ENCODE measurements at regions not wholly inside any gene's neighbourhood (a gene's known extent, or its start where the extent isn't known, plus 50 kb on each side); places are given as distances from the start of the nearest gene placed in this dataset.

GRCh38 chr2:42882756-42883155, 90.4 kb upstream of the HAAO start:
- Histone ChIP-seq H3K9me1 (replicated peaks; ENCODE audit: control insufficient read depth, extremely low read depth, insufficient read depth, low read length) (no peaks in the 10 kb centered on the region), H3K36me3 (ENCODE audit: control insufficient read depth in 2 of 2, extremely low read depth in 1 of 2, insufficient read depth in 2 of 2, low read length in 2 of 2) (no peaks in the 10 kb centered on the region), H4K20me1 (replicated peaks; ENCODE audit: control insufficient read depth, extremely low read depth, insufficient read depth, low read length) (no peaks in the 10 kb centered on the region), H3K4me1 (ENCODE audit: control insufficient read depth, extremely low read depth, insufficient read depth, low read length) (peaks cover 45% of the 10 kb centered on the region), H3K27me3 (ENCODE audit: control insufficient read depth in 2 of 2, insufficient read depth in 2 of 2, low read length in 2 of 2) (no peaks in the 10 kb centered on the region), H3K27ac (ENCODE audit: insufficient read depth, low read depth, low read length) (no peak overlapping the region), H2AFZ (ENCODE audit: low read depth, low read length) (no peak overlapping the region), H3K79me2 (ENCODE audit: control insufficient read depth, insufficient read depth, low read length) (no peaks in the 10 kb centered on the region), H3K4me3 (replicated peaks in 1 of 3; ENCODE audit: insufficient read depth in 1 of 3, low read depth in 1 of 3, low read length in 3 of 3) (no peak overlapping the region), H3K9ac (replicated peaks; ENCODE audit: extremely low read depth, insufficient read depth, low read length) (no peak overlapping the region), H3K9me3 (replicated peaks; ENCODE audit: control insufficient read depth, insufficient read depth, low read length) (no peaks in the 10 kb centered on the region), H3K4me2 (ENCODE audit: insufficient read depth, low read length) (no peak overlapping the region)
- no TSS peak for BruUV-seq (replicated peaks)
- intact Hi-C loops (cut with micrococcal nuclease) (no loop called here), dilution Hi-C loops (cut with MboI; ENCODE audit: extremely low pct_ligation_motif_present, low sequenced_read_pairs) (no loop called here)
- no peak for TF ChIP-seq GATA2 (IDR thresholded peaks at IDR 0.05; ENCODE audit: insufficient read depth, insufficient read length, low read depth, low read length)
- ChIA-PET CTCF (interaction anchor here (1.4 kb wide), 2 partner anchors 24 to 45 kb away, joined by 3 to 4 read pairs; no protein-coding TSS in a partner anchor), POLR2A (no interaction called here)
- no peak for FAIRE-seq
- DNase-seq (ENCODE audit: low read depth, low spot score) = no peak

GRCh38 chr2:42881732-42882131, 89.3 kb upstream of the HAAO start:
- peak overlapping the region; percentile 27 for H3K4me2 ChIP-seq (ENCODE audit: insufficient read depth, low read length)
- no peak overlapping the region for H3K9ac ChIP-seq (replicated peaks; ENCODE audit: extremely low read depth, insufficient read depth, low read length)
- ChIA-PET POLR2A (interaction anchor here (0.5 kb wide), 1 partner anchor 21 kb away, joined by 3 read pairs; no protein-coding TSS in a partner anchor), CTCF (interaction anchor here (1.0 to 1.6 kb wide), 4 partner anchors 18 to 347 kb away, joined by 3 to 5 read pairs (median 4); no protein-coding TSS in a partner anchor)
- no peak overlapping the region for H2AFZ ChIP-seq (ENCODE audit: low read depth, low read length)
- no peaks in the 10 kb centered on the region for H3K36me3 ChIP-seq (ENCODE audit: control insufficient read depth in 2 of 2, extremely low read depth in 1 of 2, insufficient read depth in 2 of 2, low read length in 2 of 2)
- TF ChIP-seq FOS (IDR thresholded peaks at IDR 0.05; ENCODE audit: borderline replicate concordance, insufficient read depth, low read length) (peak; percentile 87), JUN (IDR thresholded peaks at IDR 0.05; ENCODE audit: borderline replicate concordance, insufficient read depth, insufficient read length, low read depth) (peak; percentile 24), POLR2A (IDR thresholded peaks at IDR 0.05; ENCODE audit: low read depth, low read length) (no peak), MYC (IDR thresholded peaks at IDR 0.05; ENCODE audit: low read depth, low read length) (no peak), CTCF (IDR thresholded peaks at IDR 0.05; ENCODE audit: extremely low read depth in 1 of 2, insufficient read depth in 1 of 2, low read depth in 1 of 2, low read length in 2 of 2) (no peak), GATA2 (IDR thresholded peaks at IDR 0.05; ENCODE audit: insufficient read depth, insufficient read length, low read depth, low read length) (no peak), POLR2AphosphoS5 (IDR thresholded peaks at IDR 0.05; ENCODE audit: insufficient read depth, low read depth, low read length) (peak; percentile 59), MAX (IDR thresholded peaks at IDR 0.05; ENCODE audit: insufficient read depth, insufficient read length) (no peak), EZH2 (IDR thresholded peaks at IDR 0.05; ENCODE audit: borderline replicate concordance, low read depth, low read length, severe bottlenecking) (no peak)
- peaks cover 45% of the 10 kb centered on the region for H3K4me1 ChIP-seq (ENCODE audit: control insufficient read depth, extremely low read depth, insufficient read depth, low read length)
- no peaks in the 10 kb centered on the region for H4K20me1 ChIP-seq (replicated peaks; ENCODE audit: control insufficient read depth, extremely low read depth, insufficient read depth, low read length)
- peak overlapping the region; percentile 72 for H3K27ac ChIP-seq (ENCODE audit: insufficient read depth, low read depth, low read length)
- peak; percentile 71 for DNase-seq (ENCODE audit: low read depth, low spot score)
- H3K9me1 ChIP-seq (replicated peaks; ENCODE audit: control insufficient read depth, extremely low read depth, insufficient read depth, low read length) = no peaks in the 10 kb centered on the region
- intact Hi-C loops (cut with micrococcal nuclease) (loop anchor here (2.0 kb wide), 1 partner anchor 15 kb away; no protein-coding TSS in a partner anchor), dilution Hi-C loops (cut with MboI; ENCODE audit: extremely low pct_ligation_motif_present, low sequenced_read_pairs) (no loop called here)
- H3K9me3 ChIP-seq (replicated peaks; ENCODE audit: control insufficient read depth, insufficient read depth, low read length) = no peaks in the 10 kb centered on the region
- no TSS peak for BruUV-seq (replicated peaks)
- H3K79me2 ChIP-seq (ENCODE audit: control insufficient read depth, insufficient read depth, low read length) = no peaks in the 10 kb centered on the region
- peak; percentile 72 for FAIRE-seq
- H3K4me3 ChIP-seq (replicated peaks in 1 of 3; ENCODE audit: insufficient read depth in 1 of 3, low read depth in 1 of 3, low read length in 3 of 3) = no peak overlapping the region
- H3K27me3 ChIP-seq (ENCODE audit: control insufficient read depth in 2 of 2, insufficient read depth in 2 of 2, low read length in 2 of 2) = no peaks in the 10 kb centered on the region

Data from endothelial cell of umbilical vein (primary cell).